Small intestine (tissue), 7 donors: ENCODE measurements at regions not wholly inside any gene's neighbourhood (a gene's known extent, or its start where the extent isn't known, plus 50 kb on each side); places are given as distances from the start of the nearest gene placed in this dataset.

Experiments
- DNase-seq, 2 donors: peaks; one replicate each; pipeline versions ENCODE4 v3.0.0 to v3.0.0-alpha.2; 2013
- FAIRE-seq: peaks from 2 replicates; lab custom pipeline; 2012; peaks lifted over from hg19 to GRCh38; lab: Jason Lieb, UNC
- H3K27ac ChIP-seq, 3 donors: one replicate each; pipeline ENCODE4 v1.5.1; 2013; ENCODE audit warnings: low read length in 2 of 3, mild to moderate bottlenecking in 2 of 3, control low read depth in 1 of 3, inconsistent platforms in 1 of 3, low read depth in 1 of 3, moderate library complexity in 1 of 3
- H3K27me3 ChIP-seq, 3 donors: one replicate each; pipeline ENCODE4 v1.6.1; 2013; ENCODE audit warnings: low read length in 3 of 3, inconsistent platforms in 1 of 3; ENCODE audit not compliant: control insufficient read depth in 3 of 3, insufficient read depth in 3 of 3
- H3K36me3 ChIP-seq, 3 donors: one replicate each; pipeline ENCODE4 v1.6.1; 2013; ENCODE audit warnings: low read length in 3 of 3, inconsistent platforms in 1 of 3, low read depth in 1 of 3, mild to moderate bottlenecking in 1 of 3, moderate library complexity in 1 of 3; ENCODE audit not compliant: control insufficient read depth in 3 of 3, insufficient read depth in 2 of 3
- H3K4me1 ChIP-seq, 3 donors: one replicate each; pipeline ENCODE4 v1.6.1; 2013; ENCODE audit warnings: low read length in 2 of 3, inconsistent platforms in 1 of 3, low read depth in 1 of 3, mild to moderate bottlenecking in 1 of 3, moderate library complexity in 1 of 3; ENCODE audit not compliant: control insufficient read depth in 3 of 3, insufficient read depth in 2 of 3
- H3K4me3 ChIP-seq, 3 donors: one replicate each; pipeline ENCODE4 v1.5.1; 2013; ENCODE audit warnings: low read length in 3 of 3, control low read depth in 1 of 3, inconsistent platforms in 1 of 3, low read depth in 1 of 3, mild to moderate bottlenecking in 1 of 3, moderate library complexity in 1 of 3
- H3K9me3 ChIP-seq, 2 donors: one replicate each; pipeline ENCODE4 v1.6.1; 2013; ENCODE audit warnings: low read depth in 1 of 2, low read length in 1 of 2; ENCODE audit not compliant: control insufficient read depth in 2 of 2, insufficient read depth in 1 of 2
- WGBS, 3 donors: extraction: QIAGEN DNeasy Blood & Tissue Kit; methylation state at CpG; one replicate each; pipeline ENCODE4 v1.1.7; 2013; 5-methylcytosine and 5-hydroxymethylcytosine counted together
- donor health status: healthy with polysubstance abuse.
- donor health status: control.
- donor health status: control.
- donor health status: Bipolar disorder and iron deficiency.
- donor health status: healthy.

DNA sequence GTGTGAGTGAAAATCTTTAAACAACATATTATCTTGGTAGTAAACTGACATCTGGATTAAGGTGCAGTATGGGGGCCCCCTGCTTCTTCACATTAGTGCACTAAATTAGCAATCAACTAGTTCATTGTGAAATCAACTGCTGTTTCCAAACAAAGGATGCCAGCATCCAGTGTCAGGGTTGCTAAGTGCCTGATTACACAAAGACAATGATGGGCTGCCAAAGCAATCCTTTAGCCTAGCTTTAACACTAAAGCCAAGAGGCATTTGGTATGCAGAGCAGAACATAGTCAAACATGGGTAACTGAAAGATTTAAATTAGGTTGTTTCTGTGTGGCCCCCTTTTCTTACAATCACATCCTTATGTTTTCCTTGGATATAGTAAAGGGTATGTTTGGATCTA is 543.1 kb upstream of the SLITRK5 start:
- Histone ChIP-seq H3K27ac (no peak overlapping the region), H3K27me3 (no peaks in the 10 kb centered on the region)

DNA sequence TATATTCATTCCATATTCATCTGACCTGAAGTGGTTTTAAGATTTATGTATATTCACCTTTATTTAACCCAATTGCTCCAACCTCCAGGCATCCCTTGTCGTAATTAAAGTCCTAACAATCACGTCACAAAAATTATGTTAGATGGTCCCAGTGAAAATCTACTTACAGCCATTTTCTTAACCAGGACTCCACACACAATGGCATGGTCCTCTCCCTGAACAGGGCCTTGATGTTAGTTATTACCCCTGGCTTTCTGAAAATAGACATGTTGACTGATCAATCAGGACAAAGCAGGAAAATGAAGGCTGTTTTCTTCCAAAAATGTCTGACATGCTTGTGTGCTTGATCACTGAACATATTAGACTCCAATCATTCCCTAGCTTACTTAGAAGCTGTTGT is 542.7 kb upstream of the SLITRK5 start:
- H3K4me3 ChIP-seq: no peak overlapping the region
- no peak overlapping the region for H3K27ac ChIP-seq
- WGBS, 3 donors: 64 to 81% (median 78%) methylated on average over 2 of the region's 2 CpGs
- H3K27me3 ChIP-seq: no peaks in the 10 kb centered on the region
- FAIRE-seq: no peak
- H3K4me1 ChIP-seq: no peaks in the 10 kb centered on the region
- DNase-seq: no peak
- no peaks in the 10 kb centered on the region for H3K9me3 ChIP-seq
- no peaks in the 10 kb centered on the region for H3K36me3 ChIP-seq

More for the DNA sequence above, 543.1 kb upstream of the SLITRK5 start:
- Histone ChIP-seq H3K36me3 (no peaks in the 10 kb centered on the region), H3K9me3 (no peaks in the 10 kb centered on the region), H3K4me3 (no peak overlapping the region), H3K4me1 (no peaks in the 10 kb centered on the region)
- no peak for FAIRE-seq
- no peak for DNase-seq

DNA sequence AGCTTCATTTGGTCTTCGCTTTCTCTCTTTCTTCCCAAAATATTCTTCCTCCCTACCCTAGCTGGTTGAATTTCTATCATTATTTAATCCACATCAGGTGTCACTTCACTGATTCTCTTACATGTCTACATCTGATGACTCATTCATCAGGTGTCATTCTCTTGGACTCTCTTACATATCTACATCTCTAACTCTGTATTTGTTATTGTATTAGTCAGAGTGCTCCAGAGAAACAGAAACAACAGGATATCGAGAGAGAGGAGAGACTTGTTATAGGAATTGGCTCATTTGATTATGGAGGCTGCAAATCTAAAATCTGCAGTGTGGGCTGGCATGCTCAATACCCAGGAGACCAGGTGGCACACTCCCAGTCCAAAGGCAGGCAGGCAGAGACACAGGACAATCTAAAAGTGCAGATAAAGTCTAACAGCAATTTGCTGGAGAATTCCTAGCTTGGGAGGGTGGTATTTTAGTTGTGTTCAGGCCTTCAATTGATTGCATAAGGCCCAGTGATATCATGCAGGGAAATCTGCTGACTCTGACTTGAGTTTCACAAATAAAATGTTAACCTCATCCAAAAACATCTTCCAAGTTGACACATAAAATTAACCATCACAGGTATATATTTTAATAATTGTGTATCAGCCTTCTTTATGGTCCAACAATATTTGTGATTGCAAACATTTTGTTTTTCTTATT is 541.4 kb upstream of the SLITRK5 start:
- H3K36me3 ChIP-seq: no peaks in the 10 kb centered on the region
- DNase-seq (no peak), FAIRE-seq (no peak)
- no peaks in the 10 kb centered on the region for H3K4me1 ChIP-seq
- WGBS, 3 donors: 74 to 83% (median 81%) methylated on average over 2 of the region's 2 CpGs
- H3K9me3 ChIP-seq: no peaks in the 10 kb centered on the region
- H3K27ac ChIP-seq: no peak overlapping the region
- H3K4me3 ChIP-seq: no peak overlapping the region
- H3K27me3 ChIP-seq: no peaks in the 10 kb centered on the region

DNA sequence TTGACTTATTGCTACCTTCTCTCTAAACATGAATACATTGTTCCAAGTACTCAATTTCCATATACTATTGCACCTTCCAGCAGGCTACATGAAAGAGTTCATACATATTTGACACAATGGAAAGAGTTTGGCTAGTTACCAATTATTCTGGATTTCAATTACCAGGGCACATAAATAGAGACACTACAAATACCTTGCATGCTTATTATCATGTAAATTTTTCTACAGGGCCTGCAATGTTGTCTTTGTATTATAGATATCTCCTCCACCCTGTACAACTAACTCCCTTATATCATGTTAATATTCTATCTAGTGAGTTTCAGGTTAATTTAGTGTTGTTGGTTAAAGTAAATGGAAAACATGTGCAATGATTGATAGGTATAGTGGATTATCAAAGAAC is 540.7 kb upstream of the SLITRK5 start:
- Histone ChIP-seq H3K36me3 (no peaks in the 10 kb centered on the region), H3K27me3 (no peaks in the 10 kb centered on the region), H3K9me3 (no peaks in the 10 kb centered on the region), H3K4me1 (no peaks in the 10 kb centered on the region), H3K27ac (no peak overlapping the region), H3K4me3 (no peak overlapping the region)
- DNase-seq: no peak
- no peak for FAIRE-seq

DNA sequence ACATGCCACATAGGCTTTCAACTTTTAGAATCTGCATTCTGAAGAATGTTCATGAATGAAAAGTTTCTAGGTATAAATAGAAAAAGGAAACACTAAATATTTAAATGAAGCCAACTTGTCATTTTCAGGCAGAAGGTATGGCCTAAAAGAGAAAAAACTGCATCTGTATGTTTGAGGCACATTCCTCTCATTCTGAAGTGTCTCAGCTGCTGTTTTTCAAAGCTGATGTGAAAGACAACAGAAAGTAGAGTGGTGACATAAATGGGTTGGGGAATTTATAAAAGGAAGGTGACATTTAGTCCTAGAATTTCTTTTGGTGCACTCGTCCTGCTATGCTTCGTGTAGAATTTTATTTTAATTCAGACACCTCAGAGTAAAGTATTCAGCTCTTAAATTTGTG is 539.6 kb upstream of the SLITRK5 start:
- Histone ChIP-seq H3K36me3 (no peaks in the 10 kb centered on the region), H3K4me3 (no peak overlapping the region), H3K9me3 (no peaks in the 10 kb centered on the region), H3K27me3 (no peaks in the 10 kb centered on the region), H3K27ac (no peak overlapping the region), H3K4me1 (no peaks in the 10 kb centered on the region)
- FAIRE-seq (no peak), DNase-seq (no peak)
- WGBS, 3 donors: 61 to 66% (median 65%) methylated on average over 2 of the region's 2 CpGs

DNA sequence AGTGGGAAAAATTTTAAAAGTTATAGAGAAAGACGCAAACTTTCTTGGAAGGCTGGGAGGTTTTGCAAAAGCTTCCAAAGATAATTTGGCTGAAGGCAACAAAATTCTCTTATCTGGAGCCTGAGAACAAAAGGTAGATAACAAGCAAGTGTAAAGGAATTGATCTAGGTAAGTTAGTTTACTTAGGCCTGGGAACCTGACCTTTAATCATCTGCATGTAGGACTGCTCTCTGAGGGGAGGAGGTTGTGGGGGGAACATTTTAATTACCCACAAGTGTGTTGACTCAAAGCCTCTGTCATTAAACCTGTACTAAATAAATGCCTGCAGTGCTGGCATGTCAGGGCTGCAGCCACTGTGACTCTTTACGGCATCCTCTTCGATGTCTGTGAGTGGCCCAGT is 532.3 kb upstream of the SLITRK5 start:
- no peak overlapping the region for H3K27ac ChIP-seq
- H3K9me3 ChIP-seq: peaks cover 0 to 5% of the 10 kb centered on the region in 2 donors
- 86 to 92% (median 91%) methylated on average over 3 of the region's 3 CpGs for WGBS, 3 donors
- H3K36me3 ChIP-seq: no peaks in the 10 kb centered on the region
- no peak for DNase-seq
- FAIRE-seq: no peak
- H3K4me1 ChIP-seq: no peaks in the 10 kb centered on the region
- H3K27me3 ChIP-seq: no peaks in the 10 kb centered on the region
- H3K4me3 ChIP-seq: no peak overlapping the region

DNA sequence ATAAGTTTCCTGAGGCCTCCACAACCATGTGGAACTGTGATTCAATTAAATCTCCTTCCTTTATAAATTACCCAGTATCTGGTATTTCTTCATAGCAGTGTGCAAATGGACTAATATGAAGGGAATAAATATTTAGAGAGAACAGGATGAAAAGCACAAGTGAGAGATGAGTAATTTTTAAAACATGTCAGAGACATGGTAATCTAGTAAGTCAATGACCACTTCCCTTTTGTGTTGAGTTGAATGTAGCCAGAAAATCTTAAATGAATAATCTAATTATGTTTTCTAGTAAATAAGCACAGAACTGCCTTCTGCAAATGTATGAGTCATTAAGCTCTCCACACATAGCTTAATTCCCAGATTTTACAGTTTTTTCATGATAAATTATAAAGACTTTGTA is 524.1 kb upstream of the SLITRK5 start:
- FAIRE-seq: no peak

DNA sequence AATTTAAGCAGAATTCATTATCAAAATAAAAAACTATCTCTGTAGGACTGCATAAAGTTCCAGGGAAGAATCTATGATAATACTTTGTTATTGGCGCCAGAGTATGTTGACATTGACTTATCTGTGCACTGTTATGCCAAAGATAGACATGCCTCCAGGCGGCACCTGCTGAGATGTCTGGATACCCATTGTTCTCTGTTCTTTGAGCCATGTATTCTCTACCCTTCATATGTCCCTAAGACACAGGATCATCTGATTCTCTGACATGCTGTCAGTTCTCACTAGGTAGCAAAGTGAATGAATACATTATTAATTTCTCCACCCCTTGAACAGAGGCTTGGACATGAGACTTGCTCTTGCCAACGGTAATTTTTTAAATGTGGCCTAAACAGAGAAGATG is 517.8 kb upstream of the SLITRK5 start:
- Histone ChIP-seq H3K4me3 (no peak overlapping the region), H3K4me1 (no peaks in the 10 kb centered on the region), H3K27ac (no peak overlapping the region), H3K9me3 (no peaks in the 10 kb centered on the region), H3K36me3 (no peaks in the 10 kb centered on the region), H3K27me3 (no peaks in the 10 kb centered on the region)
- DNase-seq: no peak
- no peak for FAIRE-seq
- 78 to 89% (median 84%) methylated on average over 3 of the region's 3 CpGs for WGBS, 3 donors

More for the DNA sequence above, 524.1 kb upstream of the SLITRK5 start:
- DNase-seq: no peak
- Histone ChIP-seq H3K27ac (no peak overlapping the region), H3K4me3 (no peak overlapping the region), H3K27me3 (no peaks in the 10 kb centered on the region), H3K36me3 (no peaks in the 10 kb centered on the region), H3K9me3 (peaks cover 0 to 8% of the 10 kb centered on the region in 2 donors), H3K4me1 (no peaks in the 10 kb centered on the region)

DNA sequence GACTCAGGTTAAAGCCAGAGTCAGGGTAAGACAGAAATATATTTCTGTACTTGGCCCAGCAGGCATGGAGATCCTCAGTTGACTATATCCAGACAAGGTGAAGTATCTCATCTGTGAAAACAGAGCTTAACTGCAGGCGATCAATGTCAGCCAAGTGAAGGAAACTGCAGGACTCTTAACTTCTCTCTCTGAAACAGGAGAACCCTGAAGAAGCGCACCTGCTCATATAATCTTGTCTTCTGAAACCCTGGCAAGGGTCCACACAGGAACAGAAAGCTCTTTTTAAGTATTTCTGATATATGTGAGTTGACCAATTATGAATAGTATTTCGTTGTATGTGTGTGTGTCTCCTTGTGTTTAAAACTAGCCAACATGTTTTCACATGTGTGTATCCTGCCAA is 504.8 kb upstream of the SLITRK5 start:
- H3K4me1 ChIP-seq: no peaks in the 10 kb centered on the region
- no peaks in the 10 kb centered on the region for H3K36me3 ChIP-seq
- DNase-seq (no peak), FAIRE-seq (no peak)
- H3K27ac ChIP-seq: no peak overlapping the region
- WGBS, 3 donors: 52 to 69% (median 59%) methylated on average over 3 of the region's 3 CpGs
- H3K9me3 ChIP-seq: peaks cover 0 to 7% of the 10 kb centered on the region in 2 donors
- H3K4me3 ChIP-seq: no peak overlapping the region
- no peaks in the 10 kb centered on the region for H3K27me3 ChIP-seq
